ENCODE measurements at regions not wholly inside any gene's neighbourhood (a gene's known extent, or its start where the extent isn't known, plus 50 kb on each side); places are given as distances from the start of the nearest gene placed in this dataset.

DNA sequence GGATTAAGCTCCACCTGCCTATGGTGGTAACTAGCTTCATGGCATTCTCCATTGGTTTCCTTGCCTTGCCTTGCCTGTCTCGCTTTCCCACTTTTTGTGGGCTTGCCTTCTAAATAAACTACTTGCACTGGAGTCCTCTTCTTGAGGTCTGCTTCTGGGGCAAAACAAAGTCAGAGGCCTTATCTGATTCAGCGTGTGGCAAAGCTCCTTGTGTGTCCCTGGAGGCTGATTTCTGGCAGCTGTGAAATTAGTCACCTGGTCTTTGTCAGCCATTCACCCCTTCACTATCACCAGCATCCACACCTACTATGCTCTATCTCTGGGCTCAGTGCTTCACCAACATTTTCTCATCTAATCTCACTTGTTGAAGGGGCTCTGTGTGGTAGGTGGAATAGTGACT is 176.2 kb downstream of the SEC61B start:
- intact Hi-C loops (cut with micrococcal nuclease): no loop called here

GRCh38 chr9:99399474-99399873 is 177.4 kb downstream of the SEC61B start:
- intact Hi-C loops (cut with micrococcal nuclease): no loop called here

GRCh38 chr9:99400184-99400731 is 178.2 kb downstream of the SEC61B start:
- intact Hi-C loops (cut with micrococcal nuclease): no loop called here

GRCh38 chr9:99401680-99402504 is 179.8 kb downstream of the SEC61B start:
- intact Hi-C loops (cut with micrococcal nuclease): no loop called here

DNA sequence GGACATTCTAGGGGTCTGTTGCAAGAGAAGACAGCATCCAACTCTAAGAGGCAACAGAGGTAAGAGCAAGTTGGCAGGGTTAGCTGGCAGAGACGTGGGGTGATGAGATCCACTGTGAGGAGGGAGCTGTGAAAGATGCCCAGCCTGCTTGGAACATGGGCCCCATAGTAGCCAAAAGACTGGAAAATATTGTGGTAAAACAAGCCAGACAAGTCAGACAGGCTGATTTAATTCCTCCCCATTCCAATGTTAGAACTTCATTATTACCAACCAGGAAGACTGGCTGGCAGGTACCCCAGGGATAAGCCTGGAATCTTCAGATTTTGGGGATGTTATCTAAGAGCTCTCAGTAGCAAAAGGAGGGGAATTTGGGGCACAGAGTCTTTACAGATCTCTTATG is 181.3 kb downstream of the SEC61B start:
- intact Hi-C loops (cut with micrococcal nuclease): no loop called here

- intact Hi-C loops (cut with micrococcal nuclease): no loop called here
Measured at GRCh38 chr9:99405359-99405758, 183.3 kb downstream of the SEC61B start.

GRCh38 chr9:99406939-99407338 is 184.9 kb downstream of the SEC61B start:
- intact Hi-C loops (cut with micrococcal nuclease): no loop called here

DNA sequence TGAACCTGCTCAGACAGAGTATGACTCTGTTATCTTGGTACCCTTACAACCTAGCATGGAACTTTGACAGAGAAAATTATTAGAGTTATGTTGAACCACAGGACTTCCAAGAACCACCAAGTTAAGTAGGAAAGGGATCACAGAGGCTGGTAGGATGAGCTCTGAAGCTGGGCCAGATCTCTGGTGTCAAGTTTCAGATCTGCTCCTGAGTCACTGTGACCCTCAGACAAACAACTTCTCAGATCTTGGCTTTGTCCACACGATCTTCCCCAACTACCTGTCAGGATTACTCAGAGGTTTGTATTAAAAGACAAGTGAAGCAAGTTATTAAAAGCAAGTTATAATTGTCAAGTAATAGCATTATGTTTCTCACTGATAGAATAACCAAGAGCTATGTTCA is 189.0 kb downstream of the SEC61B start:
- intact Hi-C loops (cut with micrococcal nuclease): no loop called here

- intact Hi-C loops (cut with micrococcal nuclease): no loop called here
Measured at GRCh38 chr9:99411479-99412115, 189.5 kb downstream of the SEC61B start.

GRCh38 chr9:99412606-99413005 is 190.5 kb downstream of the SEC61B start:
- intact Hi-C loops (cut with micrococcal nuclease): no loop called here

DNA sequence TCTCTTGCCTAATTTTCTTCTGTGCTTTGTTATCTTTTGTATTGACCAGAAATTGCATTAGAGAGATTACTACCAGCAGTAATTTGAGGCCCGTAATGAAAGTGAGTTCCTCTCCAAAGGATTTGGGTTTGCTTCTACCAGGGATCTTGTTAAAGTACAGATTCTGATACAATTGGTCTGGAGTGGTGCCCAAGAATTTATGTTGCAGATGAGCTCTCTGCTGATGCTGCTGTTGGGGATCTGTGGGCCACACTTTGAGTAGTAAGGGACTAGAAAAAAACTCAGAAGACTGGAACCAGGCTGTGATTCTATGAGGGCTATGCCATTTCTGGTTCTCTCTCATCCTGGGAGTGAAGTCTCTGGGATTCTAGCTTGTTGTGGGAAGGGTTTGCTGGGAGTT is 192.2 kb downstream of the SEC61B start:
- intact Hi-C loops (cut with micrococcal nuclease): no loop called here

DNA sequence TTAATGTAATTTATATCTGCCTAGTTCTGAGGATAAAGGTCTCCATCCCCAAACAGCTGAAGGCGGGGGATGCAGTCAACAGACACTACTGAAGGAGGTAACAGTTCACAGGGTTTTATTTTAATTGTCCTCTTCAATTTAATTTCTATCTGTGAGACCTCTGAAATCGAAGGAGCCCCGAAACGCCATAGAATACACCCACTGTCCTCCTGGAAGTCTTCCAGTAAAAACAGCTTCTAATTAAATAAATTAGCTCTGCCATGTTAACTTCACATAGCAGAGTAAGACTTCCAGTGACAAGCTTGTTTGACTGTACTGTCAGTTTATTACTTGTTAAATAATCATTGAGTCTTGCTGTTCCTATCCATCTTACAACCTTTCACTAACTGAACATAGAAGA is 193.5 kb downstream of the SEC61B start:
- intact Hi-C loops (cut with micrococcal nuclease): no loop called here

DNA sequence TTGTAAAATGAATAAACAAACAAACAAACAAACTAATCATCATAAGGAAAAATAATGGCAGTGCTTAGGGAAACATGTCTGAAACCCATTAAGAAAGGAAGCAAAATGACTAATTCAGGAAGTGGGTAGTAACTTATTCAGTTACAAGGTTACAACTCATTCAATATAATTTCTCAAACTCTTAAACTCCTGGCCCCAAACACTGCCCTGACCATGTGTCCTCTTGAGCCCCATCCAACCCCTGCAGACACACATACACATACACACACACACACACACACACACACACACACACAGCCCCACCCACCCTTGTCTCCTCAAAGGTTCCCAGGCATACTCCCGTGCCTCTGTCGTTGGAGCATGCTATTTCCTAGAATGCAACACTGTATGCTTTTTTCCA is 193.9 kb downstream of the SEC61B start:
- intact Hi-C loops (cut with micrococcal nuclease): no loop called here

DNA sequence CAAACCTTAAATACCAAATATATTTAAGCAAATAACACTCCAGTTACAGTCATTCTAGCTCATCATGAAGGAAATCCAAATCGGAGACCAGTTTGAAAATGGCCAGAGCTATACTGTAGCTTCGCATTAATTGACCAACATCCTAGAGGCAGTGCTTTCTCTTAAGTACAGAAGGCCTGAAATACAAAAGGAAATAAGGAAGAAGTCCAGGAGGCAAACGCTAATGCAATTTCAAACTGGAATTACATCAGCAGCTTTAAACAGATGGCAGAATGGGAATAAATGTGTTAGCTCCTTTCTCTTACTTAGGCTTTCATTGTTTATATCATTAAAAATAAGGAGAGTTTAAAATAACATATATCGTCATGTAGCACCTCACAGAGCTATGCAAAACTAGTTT is 197.0 kb downstream of the SEC61B start:
- intact Hi-C loops (cut with micrococcal nuclease): no loop called here

DNA sequence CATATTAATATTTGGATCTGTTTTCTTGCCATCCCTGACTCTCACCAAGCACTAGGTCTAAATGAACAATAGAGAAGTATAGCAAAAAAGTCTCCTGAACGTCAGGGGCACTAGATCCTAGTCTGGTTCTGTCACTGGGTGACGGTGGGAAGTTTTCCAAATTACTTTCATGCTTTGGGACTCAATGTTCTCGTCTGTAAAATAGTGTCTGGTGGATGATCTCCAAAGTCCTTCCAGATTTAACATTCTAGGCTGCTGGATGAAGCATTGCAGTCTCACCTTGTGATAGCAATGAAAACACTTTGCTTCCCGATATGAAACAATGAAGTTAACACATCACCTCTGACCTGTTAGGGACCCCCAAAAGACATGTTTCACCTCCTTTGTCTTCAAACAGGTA is 199.3 kb downstream of the SEC61B start:
- intact Hi-C loops (cut with micrococcal nuclease): no loop called here

DNA sequence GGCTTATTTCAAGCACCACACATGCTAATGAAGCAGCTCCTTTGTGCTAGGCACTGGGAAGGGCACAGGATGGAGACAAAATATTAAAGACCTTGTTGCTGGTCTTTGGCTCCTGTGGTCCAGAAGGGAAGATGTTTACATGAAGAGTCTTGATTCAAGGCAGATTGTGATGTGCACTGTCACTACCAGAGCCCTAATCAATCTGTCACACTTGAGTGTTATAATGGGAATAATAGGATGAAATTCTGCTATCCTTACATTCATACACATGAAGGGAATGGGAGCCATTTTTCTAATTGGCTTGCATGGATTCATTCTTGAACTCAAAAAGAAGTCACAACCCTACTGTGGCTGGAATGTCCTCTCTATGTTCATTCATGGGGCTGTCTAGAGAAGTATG is 203.0 kb downstream of the SEC61B start:
- intact Hi-C loops (cut with micrococcal nuclease): no loop called here

GRCh38 chr9:99425923-99426842 is 204.1 kb downstream of the SEC61B start:
- intact Hi-C loops (cut with micrococcal nuclease): no loop called here

GRCh38 chr9:99427260-99427659 is 205.2 kb downstream of the SEC61B start:
- intact Hi-C loops (cut with micrococcal nuclease): no loop called here

DNA sequence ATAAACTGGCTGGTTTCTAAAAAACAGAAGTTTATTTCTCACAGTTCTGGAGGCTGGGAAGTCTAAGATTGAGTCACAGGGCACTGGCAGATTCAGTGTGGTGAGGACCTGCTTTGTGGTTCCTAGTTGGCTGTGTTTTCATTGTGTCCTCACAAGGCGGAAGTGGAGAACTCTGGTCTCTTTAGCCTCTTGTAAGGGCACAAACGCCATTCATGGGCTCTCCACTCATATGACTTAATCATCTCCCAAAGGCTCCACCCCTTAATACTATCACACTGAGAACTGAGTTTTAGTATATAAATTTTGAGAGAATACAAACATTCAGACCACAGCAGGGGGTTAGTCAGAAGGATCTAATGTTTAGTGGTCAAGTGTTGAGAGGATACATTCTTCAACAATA is 208.2 kb downstream of the SEC61B start:
- intact Hi-C loops (cut with micrococcal nuclease): loop anchor here (5.0 kb wide), 2 partner anchors 178 to 208 kb away; partner anchors contain the start of genes ALG2 and SEC61B

GRCh38 chr9:99431103-99431502 is 209.0 kb downstream of the SEC61B start:
- intact Hi-C loops (cut with micrococcal nuclease): loop anchor here (5.0 kb wide), 2 partner anchors 179 to 209 kb away; partner anchors contain the start of genes ALG2 and SEC61B

GRCh38 chr9:99432075-99432474 is 210.0 kb downstream of the SEC61B start:
- intact Hi-C loops (cut with micrococcal nuclease): loop anchor here (5.0 kb wide), 2 partner anchors 180 to 210 kb away; partner anchors contain the start of genes ALG2 and SEC61B
